HG02840 (cell line): ENCODE measurements at regions not wholly inside any gene's neighbourhood (a gene's known extent, or its start where the extent isn't known, plus 50 kb on each side); places are given as distances from the start of the nearest gene placed in this dataset.

Experiments
- ATAC-seq: cut with Tn5 transposase; IDR thresholded peaks from one replicate; pipeline ENCODE4 v1.9.1; 2021; ENCODE audit warnings: mild to moderate bottlenecking, moderate library complexity, moderate number of reproducible peaks; ENCODE audit not compliant: unreplicated experiment, low FRiP score

- no peak for ATAC-seq
Observed at GRCh38 chr1:217097819-217098218, 374.6 kb upstream of the ESRRG start.

GRCh38 chr1:217096200-217096599 is 373.0 kb upstream of the ESRRG start:
- no peak for ATAC-seq

DNA sequence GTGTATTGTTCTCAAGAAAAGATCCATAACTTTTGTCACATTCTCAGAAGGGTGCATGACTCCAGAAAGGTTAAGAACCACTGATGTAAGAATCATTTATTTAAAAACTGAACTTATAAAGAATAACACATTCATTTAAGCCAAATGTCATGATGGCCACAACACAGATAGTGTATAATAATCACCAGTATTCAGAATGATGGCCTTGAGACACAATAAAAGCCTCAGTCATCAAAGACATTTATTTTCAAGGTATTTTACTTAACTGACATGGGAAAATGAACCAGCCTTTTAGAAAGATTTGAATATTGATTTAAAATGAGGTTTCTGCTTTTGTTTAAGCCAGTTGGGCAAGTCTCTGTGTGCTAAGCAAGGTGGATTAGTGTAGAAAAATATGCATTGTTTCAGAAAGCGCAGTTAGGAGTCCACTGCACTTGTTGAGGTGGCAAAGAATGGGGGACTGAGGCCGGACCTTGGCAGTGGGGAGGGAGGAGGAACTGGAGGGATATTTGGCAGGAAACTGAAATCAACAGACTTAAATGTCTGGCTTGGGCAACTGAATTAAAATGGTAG is 371.9 kb upstream of the ESRRG start:
- ATAC-seq = no peak

DNA sequence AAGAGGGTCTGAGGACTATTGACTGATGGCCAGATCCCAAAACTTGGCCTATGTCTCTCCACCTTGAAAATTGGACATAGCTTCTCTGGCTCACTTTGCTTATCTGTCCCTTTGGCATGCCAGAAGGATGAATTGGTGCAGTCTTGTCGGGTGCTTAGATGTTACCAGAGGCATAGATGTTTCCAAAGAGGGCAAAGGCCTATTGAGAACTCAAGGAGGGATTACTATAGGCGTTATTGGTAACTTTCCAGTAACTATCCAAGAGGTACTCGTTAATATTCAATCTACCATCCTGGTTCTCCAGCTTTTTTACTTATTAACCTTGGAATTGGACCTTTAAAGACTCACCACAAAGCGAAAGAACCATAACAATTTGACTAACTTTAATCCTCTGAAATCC is 368.3 kb upstream of the ESRRG start:
- ATAC-seq = no peak

DNA sequence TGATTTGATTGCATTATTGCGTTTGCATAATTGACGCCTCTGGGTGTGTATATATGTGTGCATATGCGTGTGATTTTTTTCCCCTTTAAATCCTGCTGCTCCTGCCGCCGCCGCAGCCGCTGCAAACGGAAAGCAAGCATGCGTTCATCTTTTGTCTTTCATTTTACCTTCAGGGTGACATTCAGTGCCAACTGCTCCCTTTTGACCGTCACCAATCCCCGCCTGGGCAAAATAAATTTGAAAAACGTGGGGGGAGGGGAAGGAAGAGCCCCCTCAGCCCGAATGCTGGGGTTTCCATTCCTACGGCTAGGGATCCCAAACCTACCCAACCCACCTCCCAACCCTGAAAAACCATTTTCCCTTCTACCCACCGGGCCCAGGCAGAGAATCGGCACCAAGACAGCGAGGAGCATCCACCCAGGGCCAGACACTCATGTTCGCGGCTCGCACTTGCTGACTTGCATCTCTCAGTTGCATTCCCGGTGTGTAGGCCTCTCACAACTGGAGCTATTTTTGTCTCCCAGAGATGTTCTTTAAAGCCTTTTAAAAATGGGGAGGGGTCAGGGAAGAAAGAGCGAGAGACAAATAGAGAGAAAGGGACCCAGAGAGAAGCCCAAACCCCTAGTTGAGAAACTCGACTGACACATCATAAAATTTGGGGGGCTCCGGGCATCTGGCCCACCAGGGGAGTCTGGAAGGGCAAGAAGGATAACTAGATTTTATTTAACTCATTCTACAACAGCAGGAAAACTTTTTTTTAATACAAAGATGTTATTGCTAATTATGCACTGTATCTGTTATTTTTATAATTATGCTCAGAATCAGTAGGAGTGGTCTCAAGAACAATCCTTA is 367.1 kb upstream of the ESRRG start:
- ATAC-seq = no peak

DNA sequence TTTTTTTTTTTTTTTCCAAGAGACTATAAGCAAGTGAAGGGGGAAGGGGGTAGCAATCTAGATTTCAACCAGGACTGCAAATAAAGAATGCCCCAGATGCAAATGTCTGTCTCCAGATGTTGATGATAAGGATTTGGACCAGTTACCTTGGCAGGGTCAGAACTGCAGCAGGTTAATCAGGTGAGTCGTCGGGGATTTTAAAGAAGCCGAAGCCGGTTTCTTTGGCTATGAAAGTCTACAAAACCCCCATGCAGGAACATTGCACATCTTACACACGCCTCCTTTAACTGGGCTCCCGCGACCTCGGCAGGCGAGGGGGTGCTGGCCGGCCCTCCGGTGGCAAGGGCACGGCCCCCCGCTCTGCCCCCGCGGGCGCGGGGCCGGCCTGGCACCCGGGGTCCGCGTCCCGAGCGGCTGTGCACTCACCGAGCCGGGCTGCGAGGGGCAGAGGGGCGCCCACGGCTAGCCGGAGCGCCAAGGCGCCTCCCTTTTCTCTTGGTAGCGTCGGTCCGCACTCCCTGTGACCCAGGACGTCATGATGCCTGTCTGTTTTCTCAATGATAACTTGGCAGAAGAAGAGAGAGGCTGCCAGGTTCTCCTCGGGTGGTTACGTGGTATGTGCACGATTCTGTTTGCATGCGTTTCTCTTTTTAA is 366.3 kb upstream of the ESRRG start:
- ATAC-seq = no peak

GRCh38 chr1:217088521-217089284 is 365.5 kb upstream of the ESRRG start:
- ATAC-seq = no peak

GRCh38 chr1:217088011-217088410 is 364.8 kb upstream of the ESRRG start:
- no peak for ATAC-seq

DNA sequence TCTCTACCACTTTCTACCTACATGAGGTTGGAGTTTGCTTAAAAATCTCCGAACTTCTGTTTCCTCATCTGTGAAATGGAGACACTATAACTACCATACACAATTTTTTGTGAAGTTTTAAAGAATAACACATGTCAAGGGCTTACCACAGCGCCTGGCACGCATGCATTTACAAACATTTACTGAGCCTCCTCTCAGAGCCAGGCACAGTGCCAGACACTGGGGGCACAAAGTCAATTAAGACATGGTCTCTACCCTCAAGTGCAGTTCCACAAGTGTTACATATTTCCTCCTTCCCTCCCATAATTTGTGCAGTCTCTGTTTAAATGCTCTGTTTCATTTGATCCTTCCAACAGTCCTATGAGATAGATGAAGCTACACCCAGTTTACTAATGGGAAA is 356.4 kb upstream of the ESRRG start:
- no peak for ATAC-seq

- no peak for ATAC-seq
Observed at GRCh38 chr1:217078959-217079358, 355.7 kb upstream of the ESRRG start.

DNA sequence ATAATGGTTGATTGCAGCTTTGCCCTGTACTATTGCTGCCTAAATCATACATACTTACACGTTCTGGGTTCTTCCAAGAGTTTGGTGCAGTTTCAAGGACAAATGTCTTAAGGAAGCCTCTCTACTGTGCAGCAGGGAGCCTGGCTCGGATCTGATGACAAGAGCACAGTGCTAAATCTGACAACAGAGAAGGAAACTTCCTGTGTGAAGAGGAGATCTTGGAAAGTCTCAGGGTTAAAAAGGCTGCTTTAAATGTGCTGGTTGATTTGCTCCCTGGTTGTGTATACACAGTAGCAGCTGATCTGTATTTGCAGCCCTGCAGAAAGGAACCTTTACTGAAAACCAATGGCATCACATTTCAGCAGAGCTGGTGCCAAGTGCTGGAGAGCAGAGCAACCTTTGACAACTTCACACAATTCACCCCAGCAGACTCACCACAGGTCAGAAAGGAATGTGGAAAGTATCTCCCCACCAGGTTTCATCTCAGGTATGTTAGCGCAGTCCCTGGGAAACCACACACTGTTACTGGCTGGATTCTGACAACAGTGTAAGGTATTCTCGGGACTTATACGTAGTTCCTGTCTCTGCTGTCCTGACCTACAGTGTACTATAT is 355.0 kb upstream of the ESRRG start:
- no peak for ATAC-seq

DNA sequence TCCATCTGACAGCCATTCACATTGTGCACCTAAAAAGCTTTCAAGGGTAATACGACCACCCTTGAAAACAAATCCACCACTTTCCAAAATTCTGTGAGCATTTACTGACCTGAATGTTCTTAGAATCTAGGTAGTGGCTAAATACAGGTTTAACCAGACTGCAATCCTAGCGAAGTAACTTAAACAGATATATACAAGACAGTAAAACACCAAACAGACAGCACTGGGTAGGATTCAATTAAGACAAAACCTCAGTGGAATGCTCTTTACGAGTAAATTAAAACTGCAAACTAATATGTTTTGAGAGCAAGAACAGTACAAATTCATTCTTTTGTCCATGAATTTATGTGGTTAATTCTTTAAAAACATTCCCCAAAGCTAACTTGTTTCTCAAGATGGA is 354.2 kb upstream of the ESRRG start:
- no peak for ATAC-seq

DNA sequence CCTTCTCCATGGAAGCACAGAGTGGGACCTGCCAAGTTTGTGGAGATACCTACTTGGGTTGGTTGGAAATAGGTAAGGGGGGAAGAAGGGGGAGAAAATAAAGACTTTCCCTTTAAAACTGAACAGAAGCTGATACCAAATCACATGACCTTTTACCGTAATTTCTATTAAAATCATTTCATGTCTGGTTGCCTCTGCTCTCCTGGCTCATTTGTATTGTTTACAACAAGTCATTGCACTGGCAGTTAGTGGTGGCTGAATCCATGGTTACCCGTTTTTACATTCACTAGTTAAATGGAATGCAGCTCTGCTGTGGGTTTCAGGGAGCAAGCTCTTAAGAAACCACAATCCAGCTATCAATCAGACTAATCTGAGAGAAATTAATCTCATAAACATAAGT is 353.7 kb upstream of the ESRRG start:
- no peak for ATAC-seq

- no peak for ATAC-seq
Observed at GRCh38 chr1:217072926-217073325, 349.7 kb upstream of the ESRRG start.

- ATAC-seq = no peak
Observed at GRCh38 chr1:217067642-217068041, 344.4 kb upstream of the ESRRG start.

DNA sequence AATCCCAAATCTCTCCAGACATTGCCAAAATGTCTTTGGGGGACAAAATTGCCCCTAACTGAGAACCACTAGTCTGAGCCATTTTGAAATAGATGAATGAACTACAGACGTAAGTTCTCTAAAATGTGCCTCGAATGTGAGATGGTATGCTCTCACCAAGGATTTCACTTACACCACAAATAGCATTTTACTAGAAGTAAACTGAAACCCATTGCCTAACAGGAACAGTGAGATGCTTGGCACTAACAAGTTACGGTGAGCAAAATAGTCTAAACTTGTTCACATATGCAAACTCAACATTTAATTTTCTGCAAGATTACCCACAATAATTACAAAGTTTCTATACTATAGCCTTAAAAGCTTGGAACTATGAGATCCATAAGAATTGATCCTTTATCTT is 343.6 kb upstream of the ESRRG start:
- ATAC-seq = no peak

DNA sequence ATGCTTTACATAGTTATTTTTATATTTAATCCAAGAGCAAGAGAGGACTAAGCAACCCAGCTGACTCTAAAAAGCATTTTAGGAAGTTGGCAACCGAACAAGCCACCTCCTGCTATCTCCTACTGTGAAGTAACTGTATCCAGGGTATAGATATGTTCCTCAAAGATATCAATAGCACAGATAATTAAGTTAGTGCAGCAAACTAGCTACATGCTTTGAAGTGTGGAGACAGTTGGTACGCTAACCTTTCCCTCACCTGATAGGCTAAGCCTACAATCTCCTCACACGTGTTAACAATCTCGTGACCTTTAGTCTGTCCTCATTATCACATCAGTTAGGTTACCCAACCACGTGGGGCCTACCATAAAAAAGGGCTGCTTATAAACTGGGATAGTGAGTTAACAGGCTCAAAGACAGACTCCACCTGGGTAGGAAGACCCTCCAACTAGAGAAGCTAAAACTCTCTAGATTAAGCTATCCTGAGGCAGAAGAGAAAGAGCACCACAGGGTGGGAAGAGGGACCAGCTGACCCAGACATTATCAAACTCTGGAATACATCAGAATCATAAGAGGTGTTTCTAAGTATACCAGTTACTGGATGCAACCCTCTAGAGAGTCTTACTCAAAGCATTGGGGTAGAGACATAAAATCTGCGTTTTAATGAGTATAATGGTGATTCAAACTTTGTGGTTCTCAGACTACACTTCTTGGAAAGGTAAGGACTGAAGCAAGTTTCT is 340.1 kb upstream of the ESRRG start:
- no peak for ATAC-seq

GRCh38 chr1:217062586-217062985 is 339.4 kb upstream of the ESRRG start:
- ATAC-seq = no peak

DNA sequence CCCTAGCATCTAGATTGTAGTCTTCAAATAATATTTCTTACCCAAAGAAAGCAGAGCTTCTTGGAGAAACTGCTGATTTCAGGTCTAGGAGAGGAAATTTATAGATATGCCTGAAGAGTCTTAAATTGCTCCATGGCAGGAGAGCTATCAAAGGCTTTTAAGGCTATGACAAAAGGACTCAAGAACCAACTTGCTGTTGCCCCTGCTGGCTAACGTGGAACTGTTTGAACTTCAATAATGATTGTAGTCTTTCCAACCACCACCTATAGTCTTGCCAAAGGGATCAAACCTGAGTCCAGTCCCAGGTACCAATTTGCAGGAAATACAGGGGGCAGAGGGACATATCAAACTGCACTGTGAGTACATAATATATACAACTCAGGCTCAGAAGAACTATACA is 336.2 kb upstream of the ESRRG start:
- ATAC-seq = no peak

DNA sequence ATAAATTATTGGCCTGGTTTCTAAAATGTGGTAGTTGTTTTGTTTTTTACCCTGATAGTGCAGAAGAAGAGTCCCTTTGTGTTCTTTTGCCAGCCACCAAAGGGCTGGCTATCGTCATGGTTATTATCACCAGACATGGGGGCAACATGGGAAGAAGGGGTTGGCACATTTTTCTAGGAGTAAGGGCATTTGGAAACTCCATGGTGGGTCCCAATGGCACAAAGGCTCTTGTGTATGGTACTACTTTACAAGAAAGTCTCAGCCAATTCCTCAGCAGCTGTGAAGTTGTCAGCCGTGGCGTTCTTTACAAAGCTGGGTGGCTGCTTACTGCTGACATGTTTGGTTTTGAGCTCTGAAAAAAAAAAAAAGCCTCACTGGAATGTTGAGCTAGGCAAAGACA is 330.4 kb upstream of the ESRRG start:
- no peak for ATAC-seq
